CD4-positive, alpha-beta T cell treated with Interleukin-6 at 100 ng/mL for 8 hours (primary cell): ENCODE measurements at regions not wholly inside any gene's neighbourhood (a gene's known extent, or its start where the extent isn't known, plus 50 kb on each side); places are given as distances from the start of the nearest gene placed in this dataset.
A peak's percentile ranks its signal among the peaks of the same experiment; 100 is the strongest.

ENCODE experiments used
- DNase-seq: peaks from one replicate; pipeline ENCODE4 v3.0.0-alpha.2; 2020; ENCODE audit warnings: mixed read lengths, low spot score

DNA sequence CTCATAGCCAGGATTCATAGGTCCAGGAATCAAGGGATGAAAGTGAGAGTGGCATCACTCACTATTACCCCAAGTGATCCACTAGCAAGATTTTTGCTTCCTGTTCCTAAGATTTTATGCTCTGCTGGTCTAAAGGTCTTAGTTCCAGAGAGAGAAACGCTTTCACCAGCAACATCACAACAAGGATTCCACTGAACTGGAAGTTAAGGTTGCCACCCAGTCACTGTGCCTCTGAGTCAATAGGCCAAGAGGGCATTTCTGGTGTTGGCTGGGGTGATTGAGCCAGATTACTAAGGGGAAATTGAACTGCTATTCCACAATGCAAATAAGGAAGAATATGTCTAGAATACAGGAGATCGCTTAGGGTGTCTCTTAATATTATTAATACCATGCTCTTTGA, 142.5 kb upstream of the ARID2 start:
- DNase-seq = no peak

DNA sequence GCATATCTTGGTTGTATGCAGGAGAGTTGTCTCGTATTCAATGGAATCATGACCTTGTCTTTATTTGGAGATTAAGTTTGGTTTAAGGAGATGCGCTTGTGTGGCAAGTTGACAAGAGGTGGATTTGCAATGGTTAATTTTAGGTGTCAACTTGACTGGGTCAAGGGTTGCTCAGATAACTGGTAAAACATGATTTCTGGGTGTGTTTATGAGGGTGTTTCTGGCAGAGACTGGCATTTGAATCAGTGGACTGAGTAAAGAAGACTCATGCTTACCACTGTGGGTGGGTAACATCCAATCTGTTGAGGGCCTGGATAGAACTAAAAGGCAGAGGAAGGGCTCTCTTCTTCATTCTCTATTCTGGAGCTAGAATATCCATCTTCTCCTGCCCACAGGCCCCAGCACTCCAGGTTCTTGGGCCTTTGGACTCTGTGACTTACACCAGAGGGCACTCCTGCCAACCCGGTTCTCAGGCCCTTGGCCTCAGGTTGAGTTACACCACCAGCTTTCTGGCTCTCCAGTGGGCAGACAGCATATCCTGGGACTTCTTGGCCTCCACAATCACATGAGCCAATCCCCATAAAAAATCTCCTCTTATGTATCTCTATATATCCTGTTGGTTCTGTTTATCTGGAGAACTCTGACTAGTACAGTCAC, 141.5 kb upstream of the ARID2 start:
- peak; percentile 2 for DNase-seq

DNA sequence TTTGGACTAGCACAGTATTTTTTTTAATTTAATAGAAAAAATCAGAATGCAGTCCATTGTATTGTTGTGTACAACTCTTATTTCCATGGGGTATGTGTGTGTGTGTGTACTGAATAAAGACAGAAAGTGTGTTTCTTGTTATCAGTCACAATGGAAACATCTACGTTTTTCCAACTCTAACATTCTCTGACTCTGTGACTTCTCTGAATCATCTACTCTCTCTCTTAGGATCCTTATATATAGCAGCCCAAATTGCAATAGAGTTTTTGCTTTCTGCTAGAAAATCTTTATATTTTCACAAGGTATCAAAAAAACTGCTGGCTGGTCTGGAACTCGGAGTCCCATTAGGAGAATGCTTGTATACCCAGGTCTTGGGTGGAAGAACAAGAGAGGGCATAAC, 138.9 kb upstream of the ARID2 start:
- no peak for DNase-seq

DNA sequence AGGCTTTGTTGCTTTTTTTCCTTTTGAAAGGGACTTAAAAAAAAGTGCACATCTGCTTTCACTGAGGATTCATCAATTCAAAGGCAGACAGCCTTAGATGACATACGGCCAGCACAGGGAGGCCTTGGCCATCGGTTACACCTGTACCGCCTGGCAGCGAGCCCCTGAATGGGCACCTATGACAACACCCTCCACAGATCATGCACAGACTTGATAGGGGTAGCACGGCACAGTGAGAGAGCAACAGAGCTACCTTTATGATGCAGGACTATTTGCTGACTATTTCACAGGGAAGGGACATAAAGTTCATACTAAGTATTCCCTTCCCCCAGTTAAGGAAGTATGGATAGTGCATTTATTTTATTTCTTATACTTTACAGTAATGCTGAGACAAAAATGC, 137.9 kb upstream of the ARID2 start:
- no peak for DNase-seq

DNA sequence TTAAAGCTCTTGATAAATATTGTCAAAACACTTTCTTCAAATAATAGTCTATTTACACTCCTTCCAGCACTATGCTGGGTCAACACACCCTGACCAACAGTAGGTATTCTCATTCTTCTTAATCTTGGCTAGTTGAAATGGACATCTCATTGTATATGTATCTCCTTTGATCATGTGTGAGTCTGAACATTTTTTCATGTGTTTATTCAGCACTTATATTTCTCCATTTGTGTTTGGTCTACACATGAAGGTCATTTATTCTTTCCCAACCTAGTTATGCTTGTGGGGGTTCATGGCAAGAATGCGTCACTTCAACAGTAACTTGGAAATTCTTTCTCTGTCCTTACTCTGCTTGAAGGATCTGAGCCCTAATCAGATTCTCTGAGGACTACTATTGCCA, 133.1 kb upstream of the ARID2 start:
- DNase-seq = no peak

DNA sequence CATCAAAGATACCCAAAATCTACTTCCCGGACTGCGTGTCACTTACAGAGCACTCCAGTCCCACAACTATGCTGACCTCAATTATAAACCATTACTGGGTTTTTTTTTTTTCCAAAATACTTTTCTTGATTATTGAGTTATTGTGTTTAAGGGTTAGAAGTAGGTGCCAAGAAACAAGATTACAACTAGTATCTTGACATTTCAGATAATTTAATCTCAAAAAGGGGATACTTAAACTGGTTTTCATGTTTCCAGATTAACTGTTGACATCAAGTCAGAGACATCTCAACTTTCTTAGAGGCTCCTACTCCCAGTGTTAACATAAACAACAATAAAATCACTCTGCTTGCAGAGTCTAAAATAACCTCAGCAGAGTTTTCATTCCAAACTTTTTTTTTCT, 131.2 kb upstream of the ARID2 start:
- no peak for DNase-seq

DNA sequence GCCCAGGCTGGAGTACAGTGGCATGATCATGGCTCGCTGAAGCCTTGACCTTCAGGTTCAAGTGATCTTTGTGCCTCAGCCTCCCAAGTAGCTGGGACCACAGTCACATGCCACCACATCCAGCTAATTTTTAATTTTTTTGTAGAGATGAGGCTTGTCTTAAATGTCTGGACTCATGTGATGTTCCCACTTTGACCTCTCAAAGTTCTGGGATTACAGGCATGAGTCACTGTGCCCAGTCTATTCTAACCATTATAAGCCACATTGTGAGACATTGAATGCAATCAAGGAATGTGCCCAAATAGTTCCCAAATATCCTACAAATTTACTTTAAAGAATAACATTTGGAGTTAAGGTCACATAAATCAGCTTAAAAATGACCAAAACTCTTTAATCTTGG, 130.7 kb upstream of the ARID2 start:
- no peak for DNase-seq

DNA sequence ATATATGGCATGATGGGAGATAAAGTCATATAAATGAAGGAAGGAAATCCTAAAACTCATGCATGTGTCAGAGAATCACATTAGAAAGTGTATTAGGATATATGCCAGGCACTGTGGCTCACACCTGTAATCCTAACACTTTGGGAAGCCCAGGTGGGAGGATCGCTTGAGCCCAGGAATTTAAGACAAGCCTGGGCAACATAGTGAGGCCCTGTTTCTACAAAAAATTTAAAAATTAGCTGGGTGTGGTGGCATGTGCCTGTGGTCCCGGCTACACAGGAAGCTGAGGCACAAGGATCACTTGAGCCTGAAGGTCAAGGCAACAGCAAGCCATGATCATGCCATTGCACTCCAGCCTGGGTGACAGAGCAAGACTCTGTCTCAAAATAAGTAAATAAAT, 130.3 kb upstream of the ARID2 start:
- DNase-seq = no peak

DNA sequence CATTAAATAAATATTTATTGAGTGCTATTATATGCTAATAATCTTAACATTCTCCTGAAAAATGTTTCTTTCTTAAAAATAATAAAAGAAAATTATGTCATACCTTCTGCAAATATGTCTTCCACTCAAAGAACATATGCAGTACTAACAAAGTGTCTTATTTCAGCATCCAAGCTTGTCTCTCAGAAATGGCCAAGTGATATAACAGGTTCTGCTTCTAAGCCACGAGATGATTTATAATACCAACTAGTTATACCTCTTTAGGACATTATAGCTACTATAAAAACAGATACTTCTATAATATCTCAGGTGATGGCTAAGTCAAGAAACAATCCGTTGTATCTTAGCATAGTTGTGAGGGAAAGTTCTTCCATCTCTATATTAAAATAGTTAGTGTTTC, 128.1 kb upstream of the ARID2 start:
- DNase-seq = no peak

DNA sequence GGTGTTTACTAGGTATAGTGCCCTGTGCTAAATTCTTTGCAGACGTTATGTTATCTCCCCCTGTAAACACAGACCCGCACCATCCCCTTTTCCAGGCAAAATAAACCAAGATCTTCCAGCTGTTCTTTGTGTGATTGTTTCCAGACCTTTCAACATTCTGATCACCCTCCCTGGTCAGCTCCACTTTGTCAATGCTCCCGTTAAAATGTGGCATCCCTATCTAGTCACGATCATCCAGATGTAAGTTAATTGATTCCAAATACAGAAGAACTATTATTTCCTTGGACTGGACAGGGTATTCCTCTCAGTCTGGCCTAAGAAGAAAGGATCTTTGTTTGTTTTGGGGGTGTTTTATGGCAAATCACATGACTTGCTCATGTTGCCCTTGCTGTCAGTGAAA, 127.6 kb upstream of the ARID2 start:
- no peak for DNase-seq

DNA sequence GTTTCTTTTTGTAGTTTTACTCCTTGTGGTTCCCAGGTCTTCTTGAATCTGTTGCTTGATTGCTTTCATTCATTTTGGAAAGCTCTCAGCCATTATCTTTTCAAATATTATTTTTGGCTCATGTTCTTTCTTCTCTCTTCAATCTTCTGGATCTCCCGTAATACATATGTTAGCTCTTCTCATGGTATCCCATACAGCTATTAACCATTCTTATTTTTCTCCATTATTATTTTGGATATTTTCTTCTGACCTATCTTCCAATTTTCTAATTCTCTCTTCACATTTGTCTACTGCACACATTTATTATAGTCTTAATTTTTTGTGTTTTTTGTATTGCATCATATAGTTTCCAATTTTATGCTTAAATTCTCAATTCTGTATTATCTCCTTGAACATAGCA, 123.9 kb upstream of the ARID2 start:
- no peak for DNase-seq

DNA sequence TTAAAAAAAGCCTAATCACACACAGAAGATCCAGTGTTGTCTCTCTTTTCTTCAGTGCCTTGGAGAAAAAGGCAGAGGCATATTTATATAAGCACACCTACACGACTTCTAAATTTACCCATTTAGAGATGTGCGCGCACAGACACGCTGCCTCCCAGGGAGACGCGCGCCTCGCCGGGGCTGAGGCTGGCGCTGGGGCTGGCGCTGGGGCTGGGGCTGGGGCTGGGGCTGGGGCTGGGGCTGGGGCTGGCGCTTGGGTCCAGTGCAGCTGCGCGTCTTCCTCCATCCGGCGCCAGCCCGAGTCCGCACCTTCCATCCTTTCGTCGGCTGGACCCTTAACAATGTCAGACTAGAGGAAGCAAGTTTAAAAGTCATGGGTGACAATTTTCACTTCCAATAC, 118.4 kb upstream of the ARID2 start:
- no peak for DNase-seq

DNA sequence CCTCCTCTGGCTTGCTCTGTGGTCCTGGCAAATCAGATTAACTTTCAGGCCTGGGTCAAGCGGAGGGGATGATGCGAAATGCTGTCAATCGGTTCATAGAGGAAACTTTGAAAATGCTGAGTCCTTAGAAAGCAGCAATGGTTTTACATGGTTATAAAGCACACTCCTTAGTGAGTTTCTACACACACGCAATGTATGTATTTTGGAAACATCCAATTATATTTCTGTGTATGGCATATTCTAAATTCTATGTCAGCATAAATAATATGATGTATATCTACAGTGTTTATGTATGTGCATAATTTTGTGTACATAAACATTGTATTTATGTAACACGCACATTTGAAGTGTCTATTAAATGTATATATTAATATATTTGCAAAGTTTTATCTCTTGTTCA, 118.0 kb upstream of the ARID2 start:
- no peak for DNase-seq

DNA sequence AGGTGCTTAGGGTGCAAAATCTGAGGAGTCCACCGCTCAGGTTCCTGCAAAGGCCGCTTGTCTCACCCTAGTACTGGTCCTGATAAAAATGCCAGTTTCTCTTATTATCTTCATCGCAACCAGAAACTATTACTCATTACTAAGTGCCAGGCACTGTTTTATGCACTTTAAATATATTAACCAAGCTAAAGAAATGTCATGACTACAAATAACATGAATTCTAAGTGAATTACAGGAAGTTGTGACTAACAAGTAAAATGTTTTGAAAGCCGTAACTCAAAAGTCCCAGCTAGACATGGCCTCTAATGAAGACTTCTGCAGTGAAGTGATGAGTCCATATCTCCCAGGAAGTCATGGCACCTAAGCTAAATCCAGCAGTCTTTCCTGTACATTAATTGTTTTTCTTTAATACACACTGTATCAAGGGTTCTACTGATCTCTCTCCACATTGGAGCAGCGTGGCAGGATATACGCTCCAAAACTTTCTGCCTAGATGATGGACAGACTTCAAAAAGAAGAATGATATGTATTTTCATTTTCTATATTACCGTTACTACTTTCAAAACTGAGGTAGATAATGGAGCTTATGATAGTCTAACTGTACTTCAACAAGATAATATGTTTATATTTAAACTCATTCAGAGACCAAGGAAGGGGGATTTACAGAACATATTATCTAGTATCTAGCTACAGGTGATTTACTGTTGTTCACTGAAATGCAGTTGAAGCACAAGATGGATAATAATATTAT, 117.3 kb upstream of the ARID2 start:
- DNase-seq = no peak

DNA sequence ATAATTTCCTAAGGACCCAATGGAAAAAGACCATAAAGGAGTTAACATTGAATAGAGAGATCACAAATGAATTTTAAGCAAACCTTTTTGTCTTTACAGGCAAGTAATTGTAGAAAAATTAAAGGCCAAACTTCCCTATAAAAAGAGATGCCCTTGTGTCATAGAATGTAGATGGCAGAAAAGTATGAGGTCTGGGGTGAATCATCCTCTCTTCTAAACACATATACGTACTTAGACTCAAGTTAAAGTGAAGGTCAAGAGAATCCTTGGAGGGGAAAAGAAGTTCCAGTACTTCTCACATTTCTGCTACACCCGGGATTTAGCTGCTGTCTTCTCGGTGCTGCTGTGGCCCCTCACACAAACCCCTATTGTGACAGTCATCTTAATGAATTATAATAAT, 116.2 kb upstream of the ARID2 start:
- no peak for DNase-seq

DNA sequence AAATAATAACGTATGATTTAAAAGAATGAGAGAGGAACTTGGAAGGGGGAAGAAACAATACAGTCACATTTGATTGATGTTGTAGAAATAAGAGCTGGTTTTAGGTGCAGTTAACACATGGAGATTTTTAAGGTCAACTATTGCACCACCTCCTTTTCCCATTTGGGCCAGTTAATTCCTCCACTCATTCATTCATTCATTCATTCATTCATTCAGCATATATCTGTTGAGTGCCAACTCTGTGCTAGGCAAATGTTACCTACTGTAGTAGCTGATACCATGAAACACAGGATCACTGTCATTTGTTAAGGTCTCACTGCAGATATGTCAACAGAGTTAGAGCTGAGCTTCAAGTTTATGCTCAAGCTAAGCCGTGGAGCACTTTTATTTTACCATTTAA, 115.7 kb upstream of the ARID2 start:
- no peak for DNase-seq

DNA sequence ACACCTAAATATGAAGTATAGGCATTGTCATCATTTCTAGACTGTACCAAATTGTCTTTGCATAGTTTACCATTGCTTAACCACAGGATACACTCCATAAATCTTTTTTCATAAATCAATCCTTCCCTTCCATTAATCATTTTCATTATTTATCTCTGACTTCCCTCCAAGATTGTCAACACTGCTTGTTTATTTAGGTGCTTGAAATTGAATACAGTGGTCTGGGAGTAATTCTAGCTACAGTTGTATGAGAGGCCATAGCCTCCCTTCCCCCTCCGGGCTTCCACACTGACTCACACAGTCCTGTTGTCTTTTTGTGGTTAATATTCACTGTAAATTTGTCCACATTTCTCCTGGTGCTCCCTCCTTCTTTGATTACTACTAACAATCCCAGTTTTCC, 114.2 kb upstream of the ARID2 start:
- no peak for DNase-seq

DNA sequence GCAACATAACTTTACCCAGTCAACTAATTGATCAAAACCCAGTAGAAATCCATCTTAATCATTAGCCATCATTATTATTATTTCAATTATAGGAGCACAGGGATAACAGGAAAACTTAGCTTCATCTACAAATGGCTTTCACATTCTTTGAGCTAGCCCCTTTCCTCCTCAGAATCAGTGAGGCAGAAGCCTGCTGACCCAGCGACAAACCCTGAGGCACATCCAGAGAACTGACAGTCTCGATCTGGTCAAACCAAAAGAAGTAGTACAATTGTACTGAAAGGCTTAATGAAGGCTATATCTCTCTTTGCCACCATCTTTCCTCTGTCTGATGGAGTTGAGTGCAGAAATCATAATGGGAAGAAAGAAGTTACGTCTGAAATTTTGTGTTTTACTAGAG, 109.8 kb upstream of the ARID2 start:
- no peak for DNase-seq

DNA sequence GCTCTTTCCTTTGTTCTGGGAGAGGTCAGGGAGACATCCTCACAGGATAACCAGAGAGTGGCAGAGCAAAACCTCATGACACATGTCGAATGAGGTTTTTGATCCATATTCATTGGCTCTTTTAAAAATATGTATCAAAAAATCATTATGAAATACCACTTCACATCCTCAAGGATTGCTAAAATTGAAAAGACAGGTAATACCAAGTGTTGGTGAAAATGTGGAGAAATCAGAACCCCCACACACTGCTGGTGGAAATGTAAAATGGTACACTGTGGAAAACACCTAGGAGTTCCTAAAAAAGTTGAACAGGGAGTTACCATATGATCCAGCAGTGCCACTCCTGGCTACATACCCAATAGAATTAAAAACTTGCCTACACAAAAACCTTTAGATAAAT, 107.8 kb upstream of the ARID2 start:
- no peak for DNase-seq

DNA sequence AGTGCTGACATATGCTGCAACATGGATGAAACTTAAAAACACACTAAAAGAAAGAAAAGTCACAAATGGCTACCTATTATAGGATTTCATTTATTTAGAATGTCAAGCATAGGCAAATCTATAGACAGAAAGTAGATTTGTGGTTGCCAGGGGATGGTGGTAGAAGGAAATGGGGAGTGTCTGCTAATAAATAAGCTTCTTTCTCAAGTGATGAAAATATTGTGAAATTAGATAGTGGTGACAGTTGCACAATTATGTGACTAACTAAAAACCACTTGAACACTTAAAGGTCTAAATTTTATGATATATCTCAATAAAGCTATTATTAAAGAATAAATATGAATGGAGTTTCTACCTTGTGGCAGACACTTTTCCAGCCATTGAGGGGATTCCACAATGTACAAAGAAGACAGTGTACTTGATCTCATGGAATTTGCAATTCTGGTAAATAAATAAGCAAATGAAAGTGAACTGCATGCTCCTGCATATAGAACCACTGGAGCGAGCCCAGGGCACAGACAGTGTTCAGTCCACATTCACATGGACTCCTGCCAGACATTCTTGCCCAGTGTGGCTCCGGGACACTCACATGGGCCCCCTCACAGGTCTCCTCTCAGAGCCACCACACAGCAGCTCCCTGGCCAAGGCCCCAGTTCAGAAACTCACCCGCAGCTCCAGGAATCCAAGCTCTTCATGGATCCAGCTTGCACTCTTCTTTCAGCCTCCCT, 107.1 kb upstream of the ARID2 start:
- no peak for DNase-seq

DNA sequence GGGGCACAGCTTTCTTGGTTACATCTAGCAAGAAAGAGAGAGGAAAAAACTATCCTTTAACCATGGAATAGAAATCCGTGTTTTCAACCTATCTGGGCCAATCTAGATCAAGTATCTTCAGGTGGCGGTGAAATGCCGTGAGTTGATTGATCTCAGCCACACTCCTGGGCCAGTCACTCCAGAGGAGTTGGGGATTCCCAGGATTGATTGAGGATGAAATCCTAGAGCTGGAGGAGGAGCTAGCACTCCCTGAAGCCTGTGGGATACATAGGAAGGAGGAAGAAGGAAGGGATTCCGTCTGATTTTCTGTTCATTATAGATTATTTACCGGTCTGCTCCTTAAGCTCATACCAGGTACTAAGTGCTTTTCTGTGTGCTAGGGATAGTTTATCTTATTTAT, 106.3 kb upstream of the ARID2 start:
- no peak for DNase-seq

DNA sequence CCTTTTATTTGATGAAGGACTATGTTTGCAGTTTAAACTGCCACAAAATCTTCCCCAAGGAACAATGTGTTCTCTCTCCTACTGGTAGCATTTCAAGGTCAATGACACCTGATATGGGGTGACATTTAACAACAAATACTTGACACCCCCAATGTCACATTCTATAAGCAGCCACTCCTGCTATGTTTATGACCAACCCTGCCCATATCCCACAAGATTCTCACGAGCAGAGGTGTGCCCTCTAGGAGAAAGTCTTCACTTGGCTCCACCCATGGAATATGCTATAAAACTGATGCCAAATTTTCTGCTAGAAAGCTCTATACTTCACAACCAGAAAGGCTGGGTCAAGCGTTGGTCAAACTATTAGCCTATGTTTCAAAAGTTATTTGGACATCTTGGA, 105.6 kb upstream of the ARID2 start:
- DNase-seq = no peak

DNA sequence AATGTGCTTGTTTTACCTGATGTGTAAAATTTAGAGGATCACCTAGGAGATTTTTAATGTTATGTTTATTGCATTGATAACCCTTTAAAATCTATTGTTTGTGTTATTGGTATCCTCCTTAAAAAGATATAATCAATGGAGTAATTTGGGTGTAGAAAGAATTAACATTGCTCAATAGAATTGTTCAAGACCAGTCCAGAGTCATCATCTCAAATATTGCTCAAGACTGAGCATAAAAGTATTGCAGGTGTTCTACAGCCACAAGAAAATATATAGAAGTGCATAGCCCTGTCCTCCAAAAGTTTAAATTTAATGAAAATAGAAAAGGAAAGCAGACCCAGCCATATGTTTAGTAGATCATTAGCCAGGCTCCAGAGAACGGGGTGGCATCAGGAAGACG, 102.5 kb upstream of the ARID2 start:
- no peak for DNase-seq
